IMR-90 (cell line): ENCODE measurements at regions not wholly inside any gene's neighbourhood (a gene's known extent, or its start where the extent isn't known, plus 50 kb on each side); places are given as distances from the start of the nearest gene placed in this dataset.

Source experiments
- ATAC-seq: fragments of 200-7000 bp; cut with Tn5 transposase; 2 replicates; pipeline ENCODE4 v1.9.1; 2020; ENCODE audit warnings: low read depth, mild to moderate bottlenecking, moderate library complexity
- BruUV-seq: library from RNA; stranded (reverse); fragments of 400-500 nt; replicated peaks from 2 replicates; lab custom pipeline; 2021; lab: Mats Ljungman, UMichigan
- CTCF ChIA-PET: fragments of 300-600 bp; formaldehyde crosslinking; extraction: SDS; loops from one replicate; lab custom pipeline; 2021; ENCODE audit warnings: antibody characterized with exemption; lab: Yijun Ruan, JAX
- POLR2A ChIA-PET: fragments of 300-600 bp; sonication (Branson Sonifier 250); formaldehyde crosslinking; loops from one replicate; lab custom pipeline; 2022; ENCODE audit warnings: antibody characterized with exemption; ENCODE audit not compliant: unreplicated experiment; lab: Charles Lee
- DNase-seq: peaks from one replicate; pipeline ENCODE4 v3.0.0; 2013
- H2AFZ ChIP-seq: replicated peaks from 2 replicates; pipeline ENCODE3; 2013; ENCODE audit warnings: low read length, mild to moderate bottlenecking; ENCODE audit not compliant: poor library complexity
- H2AK5ac ChIP-seq: 2 replicates; pipeline ENCODE4 v1.6.1; 2013; ENCODE audit warnings: low read depth, low read length, inconsistent platforms
- H2AK9ac ChIP-seq: replicated peaks from 2 replicates; pipeline ENCODE3; 2013; ENCODE audit warnings: mild to moderate bottlenecking, low read depth, low read length, moderate library complexity; ENCODE audit not compliant: poor library complexity
- H2BK120ac ChIP-seq: 2 replicates; pipeline ENCODE4 v1.6.1; 2013; ENCODE audit warnings: low read depth, low read length, inconsistent platforms
- H2BK15ac ChIP-seq: 3 replicates; pipeline ENCODE4 v1.6.1; 2013; ENCODE audit warnings: low read depth, low read length, inconsistent platforms
- H2BK20ac ChIP-seq: 2 replicates; pipeline ENCODE4 v1.6.1; 2013; ENCODE audit warnings: low read depth, mild to moderate bottlenecking, inconsistent platforms, low read length, moderate library complexity
- H2BK5ac ChIP-seq: 2 replicates; pipeline ENCODE4 v1.6.1; 2013; ENCODE audit warnings: mild to moderate bottlenecking, low read depth, low read length, inconsistent platforms; ENCODE audit not compliant: poor library complexity, severe bottlenecking
- H3K14ac ChIP-seq: replicated peaks from 2 replicates; pipeline ENCODE4 v1.6.1; 2013; ENCODE audit warnings: low read depth, low read length, inconsistent platforms
- H3K18ac ChIP-seq: 2 replicates; pipeline ENCODE4 v1.6.1; 2013; ENCODE audit warnings: low read depth, low read length, control low read depth
- H3K23ac ChIP-seq: 2 replicates; pipeline ENCODE4 v1.6.1; 2013; ENCODE audit warnings: low read depth, low read length, inconsistent platforms
- H3K27ac ChIP-seq: 2 replicates; pipeline ENCODE4 v1.5.1; 2013; ENCODE audit warnings: mild to moderate bottlenecking, control low read depth, low read length; ENCODE audit not compliant: insufficient read depth
- H3K27me3 ChIP-seq: 2 replicates; pipeline ENCODE4 v1.6.1; 2013; ENCODE audit warnings: low read length; ENCODE audit not compliant: control insufficient read depth, insufficient read depth
- H3K36me3 ChIP-seq: 2 replicates; pipeline ENCODE4 v1.6.1; 2013; ENCODE audit warnings: low read length, mixed read lengths; ENCODE audit not compliant: control insufficient read depth, insufficient read depth
- H3K4ac ChIP-seq: 2 replicates; pipeline ENCODE4 v1.6.1; 2013; ENCODE audit warnings: low read depth, low read length, inconsistent platforms
- H3K4me1 ChIP-seq: 2 replicates; pipeline ENCODE4 v1.6.1; 2013; ENCODE audit warnings: low read length, mixed read lengths; ENCODE audit not compliant: control insufficient read depth, insufficient read depth
- H3K4me2 ChIP-seq: 2 replicates; pipeline ENCODE4 v1.6.1; 2013; ENCODE audit warnings: low read depth, mild to moderate bottlenecking, control low read depth, low read length, moderate library complexity
- H3K4me3 ChIP-seq: 2 replicates; pipeline ENCODE4 v1.5.1; 2013; ENCODE audit warnings: low read depth, mild to moderate bottlenecking, control low read depth, low read length, moderate library complexity; ENCODE audit not compliant: insufficient read depth
- H3K56ac ChIP-seq: 2 replicates; pipeline ENCODE4 v1.6.1; 2013; ENCODE audit warnings: low read length, inconsistent platforms; ENCODE audit not compliant: insufficient read depth; ENCODE audit errors: extremely low read depth
- H3K79me1 ChIP-seq, 2 experiments: 2 replicates each; pipeline ENCODE4 v1.6.1; 2013; ENCODE audit warnings: low read length in 2 of 2, inconsistent platforms in 1 of 2, low read depth in 1 of 2
- H3K9ac ChIP-seq: 2 replicates; pipeline ENCODE4 v1.6.1; 2013; ENCODE audit warnings: low read depth, low read length, control low read depth
- H3K9me1 ChIP-seq: 2 replicates; pipeline ENCODE4 v1.6.1; 2013; ENCODE audit warnings: low read length, inconsistent platforms; ENCODE audit not compliant: insufficient read depth
- H3K9me3 ChIP-seq: 2 replicates; pipeline ENCODE4 v1.6.1; 2013; ENCODE audit warnings: low read length; ENCODE audit not compliant: control insufficient read depth, insufficient read depth
- H4K20me1 ChIP-seq: 2 replicates; pipeline ENCODE4 v1.6.1; 2013; ENCODE audit warnings: low read length, inconsistent platforms; ENCODE audit not compliant: insufficient read depth
- H4K5ac ChIP-seq: 2 replicates; pipeline ENCODE4 v1.6.1; 2013; ENCODE audit warnings: mild to moderate bottlenecking, low read depth, low read length, control low read depth
- H4K8ac ChIP-seq, 2 experiments: 2 replicates each; pipeline ENCODE4 v1.6.1; 2013; ENCODE audit warnings: low read depth in 2 of 2, low read length in 2 of 2, control low read depth in 1 of 2, inconsistent platforms in 1 of 2
- H4K91ac ChIP-seq: 2 replicates; pipeline ENCODE4 v1.6.1; 2013; ENCODE audit warnings: low read depth, low read length, inconsistent platforms; ENCODE audit not compliant: insufficient read depth
- BHLHE40 ChIP-seq: fragments of 150-350 bp; IDR thresholded peaks from 2 replicates; pipeline ENCODE4 v1.6.1; 2016; ENCODE audit warnings: mild to moderate bottlenecking, low read depth, low read length
- CEBPB ChIP-seq: IDR thresholded peaks from 2 replicates; pipeline ENCODE4 v1.6.1; 2012; ENCODE audit warnings: low read depth, low read length, improper control_type of control experiment
- CTCF ChIP-seq: conservative IDR thresholded peaks from 2 replicates; pipeline ENCODE4 v1.5.1; 2012; ENCODE audit warnings: mild to moderate bottlenecking, low read depth, low read length, improper control_type of control experiment
- FOS ChIP-seq: fragments of 150-350 bp; IDR thresholded peaks from 2 replicates; pipeline ENCODE4 v1.6.1; 2016; ENCODE audit warnings: low read depth, low read length
- MAZ ChIP-seq: IDR thresholded peaks from 2 replicates; pipeline ENCODE4 v1.6.1; 2012; ENCODE audit warnings: low read depth, mild to moderate bottlenecking, low read length, improper control_type of control experiment, moderate library complexity, borderline replicate concordance
- POLR2A ChIP-seq: IDR thresholded peaks from 2 replicates; pipeline ENCODE4 v1.6.1; 2012; ENCODE audit warnings: mild to moderate bottlenecking, low read depth, low read length
- RAD21 ChIP-seq: IDR thresholded peaks from 2 replicates; pipeline ENCODE4 v1.6.1; 2012; ENCODE audit warnings: low read length, improper control_type of control experiment
- SMC3 ChIP-seq: fragments of 150-350 bp; IDR thresholded peaks from 2 replicates; pipeline ENCODE4 v1.6.1; 2016; ENCODE audit warnings: low read depth, mild to moderate bottlenecking, antibody characterized with exemption, low read length, moderate library complexity
- WGBS, 2 experiments: methylation state at CpG; one replicate each; pipeline versions ENCODE4 v1.1.5 to v1.1.7; 2013; ENCODE audit warnings: missing lambda C conversion rate in 2 of 2; ENCODE audit not compliant: insufficient read length in 1 of 2; ENCODE audit errors: extremely low coverage in 2 of 2; 5-methylcytosine and 5-hydroxymethylcytosine counted together
- dilution Hi-C: fragments of 300-500 bp; cut with HindIII; formaldehyde crosslinking; loops from one replicate; pipeline ENCODE4 v1.14.3; 2018; ENCODE audit warnings: low sequenced_read_pairs; ENCODE audit not compliant: unreplicated experiment
- in situ Hi-C: fragments of 300-500 bp; cut with MboI; formaldehyde crosslinking; loops from 3 replicates; pipeline ENCODE4 v1.14.3; 2019; ENCODE audit warnings: low sequenced_read_pairs, inconsistent platforms, mixed read lengths
- intact Hi-C: fragments of 100-400 bp; cut with micrococcal nuclease; formaldehyde crosslinking; loops from 2 replicates; pipeline ENCODE4 v1.10.0; 2022

- no peak for TF ChIP-seq MAZ
- no peak; the same call in 1 of the 2 replicates for TF ChIP-seq FOS
Measured at GRCh38 chr17:77280304-77281121, 139.7 kb downstream of the SEC14L1 start (continued).

- Histone ChIP-seq H2AFZ (peak overlapping the region; percentile 95), H3K27ac (peak overlapping the region; percentile 76; the same call in 1 of the 2 replicates)
- peak; percentile 29 for DNase-seq
Measured at GRCh38 chr17:77281122-77281903, 140.5 kb downstream of the SEC14L1 start.

More at GRCh38 chr17:77281122-77281903, 140.5 kb downstream of the SEC14L1 start:
- ATAC-seq = peak; percentile 50
- in situ Hi-C loops (no loop called here), intact Hi-C loops (no loop called here), dilution Hi-C loops (no loop called here)
- POLR2A ChIA-PET = no interaction called here
- Histone ChIP-seq H3K9me1 (peaks cover 30% of the 10 kb centered on the region), H3K56ac (peak overlapping the region; percentile 28; the same call in 1 of the 2 replicates), H3K18ac (no peak overlapping the region), H3K14ac (peak overlapping the region; percentile 48), H3K36me3 (no peaks in the 10 kb centered on the region), H2AK9ac (peak overlapping the region; percentile 97), H3K4ac (peak overlapping the region; percentile 71), H4K8ac (peak overlapping the region; percentile 31 to 51; a peak in 3 of 4 replicates), H2BK15ac (peak overlapping the region; percentile 80; the same call in 2 of the 3 replicates), H3K4me1 (peaks cover 25% of the 10 kb centered on the region), H4K91ac (peak overlapping the region; percentile 75), H3K4me2 (peak overlapping the region; percentile 96), H3K4me3 (peak overlapping the region; percentile 87), H2BK120ac (peak overlapping the region; percentile 75), H3K9ac (peak overlapping the region; percentile 64), H4K5ac (0 out of 2 replicates have a peak overlapping the region, but pooled peaks have one; percentile 1), H3K9me3 (no peaks in the 10 kb centered on the region), H2AK5ac (peak overlapping the region; percentile 94), H2BK20ac (no peak overlapping the region), H3K27me3 (no peaks in the 10 kb centered on the region), H3K23ac (peak overlapping the region; percentile 74), H3K79me1 (peaks cover 12 to 42% of the 10 kb centered on the region in 2 experiments), H2BK5ac (peak overlapping the region; percentile 69), H4K20me1 (no peaks in the 10 kb centered on the region)
- BruUV-seq = no TSS peak
- WGBS, 2 experiments = 1% methylated on average over 22 of the region's 86 CpGs; no CpG with 5 or more reads in 1 of the 2 experiments
- CTCF ChIA-PET = no interaction called here
- TF ChIP-seq BHLHE40 (no peak), FOS (no peak), CEBPB (no peak), MAZ (peak; percentile 62; the same call in 1 of the 2 replicates), SMC3 (peak; percentile 14; the same call in 1 of the 2 replicates), RAD21 (peak; percentile 39; the same call in 1 of the 2 replicates), CTCF (peak; percentile 39), POLR2A (peak; percentile 40; the same call in 1 of the 2 replicates)
